VCaP (cell line): ENCODE measurements at regions not wholly inside any gene's neighbourhood (a gene's known extent, or its start where the extent isn't known, plus 50 kb on each side); places are given as distances from the start of the nearest gene placed in this dataset.
"Not testable (repeated sequence)": the region's sequence is repeated elsewhere in the genome, so short reads cannot be mapped to it uniquely, and the experiment has no call there.

Experiments used
- H3K27ac ChIP-seq: fragments of 450-650 bp; 2 replicates; pipeline ENCODE4 v1.5.1; 2017
- TF ChIP-seq, protein P1 (sequence below): fragments of 450-650 bp; conservative IDR thresholded peaks from 2 replicates; pipeline ENCODE4 v1.5.1; 2017; ENCODE audit warnings: mild to moderate bottlenecking, moderate library complexity

DNA sequence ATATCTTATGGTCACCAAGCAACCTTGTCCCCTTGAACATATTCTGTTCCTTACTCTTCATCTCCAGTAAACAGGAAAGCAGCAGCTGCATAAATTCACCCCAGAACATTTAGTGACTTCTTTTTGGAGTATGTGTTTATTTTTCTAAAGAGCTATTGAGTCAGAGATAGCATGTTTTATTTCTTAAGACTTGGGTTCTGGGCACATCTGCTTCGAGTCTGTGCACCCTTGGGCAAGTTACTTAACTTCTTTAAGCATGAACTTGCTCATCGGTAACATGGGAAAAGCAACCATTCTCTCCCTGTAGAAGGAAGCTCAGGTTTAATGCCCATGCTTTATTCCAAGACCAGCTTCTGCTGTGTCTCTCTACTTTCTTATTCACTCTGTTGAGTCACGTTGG, 309.3 kb upstream of the MEX3C start:
- TF ChIP-seq, protein P1, sequence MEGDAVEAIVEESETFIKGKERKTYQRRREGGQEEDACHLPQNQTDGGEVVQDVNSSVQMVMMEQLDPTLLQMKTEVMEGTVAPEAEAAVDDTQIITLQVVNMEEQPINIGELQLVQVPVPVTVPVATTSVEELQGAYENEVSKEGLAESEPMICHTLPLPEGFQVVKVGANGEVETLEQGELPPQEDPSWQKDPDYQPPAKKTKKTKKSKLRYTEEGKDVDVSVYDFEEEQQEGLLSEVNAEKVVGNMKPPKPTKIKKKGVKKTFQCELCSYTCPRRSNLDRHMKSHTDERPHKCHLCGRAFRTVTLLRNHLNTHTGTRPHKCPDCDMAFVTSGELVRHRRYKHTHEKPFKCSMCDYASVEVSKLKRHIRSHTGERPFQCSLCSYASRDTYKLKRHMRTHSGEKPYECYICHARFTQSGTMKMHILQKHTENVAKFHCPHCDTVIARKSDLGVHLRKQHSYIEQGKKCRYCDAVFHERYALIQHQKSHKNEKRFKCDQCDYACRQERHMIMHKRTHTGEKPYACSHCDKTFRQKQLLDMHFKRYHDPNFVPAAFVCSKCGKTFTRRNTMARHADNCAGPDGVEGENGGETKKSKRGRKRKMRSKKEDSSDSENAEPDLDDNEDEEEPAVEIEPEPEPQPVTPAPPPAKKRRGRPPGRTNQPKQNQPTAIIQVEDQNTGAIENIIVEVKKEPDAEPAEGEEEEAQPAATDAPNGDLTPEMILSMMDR = no peak

DNA sequence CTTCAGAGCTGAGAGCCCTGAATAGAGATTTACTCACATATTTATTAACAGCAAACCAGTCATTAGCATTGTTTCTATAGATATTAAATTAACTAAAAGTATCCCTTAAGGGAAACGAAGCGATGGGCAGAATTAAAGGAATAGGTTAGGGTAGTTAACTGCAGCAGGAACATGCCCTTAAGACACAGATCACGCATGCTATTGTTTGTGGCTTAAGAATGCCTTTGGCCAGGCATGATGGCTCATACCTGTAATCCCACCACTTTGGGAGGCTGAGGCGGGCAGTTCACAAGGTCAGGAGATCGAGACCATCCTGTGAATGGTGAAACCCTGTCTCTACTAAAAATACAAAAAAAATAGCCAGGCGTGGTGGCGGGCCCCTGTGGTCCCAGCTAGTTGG, 310.9 kb upstream of the MEX3C start:
- H3K27ac ChIP-seq = not testable (repeated sequence)

More for the DNA sequence above, 309.3 kb upstream of the MEX3C start:
- no peak overlapping the region for H3K27ac ChIP-seq

DNA sequence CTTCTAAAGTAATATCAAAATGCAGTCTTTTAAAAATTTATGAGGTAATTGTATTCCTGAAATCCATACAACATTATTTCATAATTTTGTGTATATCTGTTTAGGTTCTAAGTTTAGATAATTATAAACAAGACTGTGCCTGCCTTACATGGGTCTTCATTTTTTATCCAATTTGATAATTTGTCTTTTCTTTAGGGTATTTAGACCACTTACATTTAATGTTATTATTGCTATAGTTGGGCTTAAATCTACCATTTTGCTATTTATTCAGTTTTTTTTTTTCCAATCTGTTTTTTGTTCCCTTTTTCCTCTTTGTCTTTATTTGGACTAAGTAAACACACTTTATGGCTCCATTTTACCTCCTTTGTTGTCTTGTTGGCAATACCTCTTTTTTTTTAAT, 312.5 kb upstream of the MEX3C start:
- no peak overlapping the region for H3K27ac ChIP-seq
- TF ChIP-seq, protein P1 = no peak

DNA sequence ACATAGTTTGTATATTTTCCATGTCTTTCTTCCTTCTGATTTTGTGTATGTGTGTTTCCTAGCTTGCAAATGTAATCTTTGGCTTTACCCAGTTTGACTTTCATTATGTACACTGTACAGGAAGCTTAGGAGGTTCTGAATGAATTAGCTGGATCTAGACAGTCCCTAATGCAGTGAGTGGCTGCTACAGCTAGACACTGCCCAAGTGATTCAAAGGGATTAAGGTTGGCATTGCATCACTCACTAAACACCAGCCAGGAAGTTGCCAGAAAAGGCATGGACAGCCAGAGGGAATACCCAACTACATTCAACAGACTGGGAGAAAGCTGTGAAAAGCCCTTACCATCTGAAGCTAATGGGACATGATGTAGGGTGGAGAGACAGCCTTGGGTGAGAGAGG, 316.0 kb upstream of the MEX3C start:
- H3K27ac ChIP-seq = no peak overlapping the region
- TF ChIP-seq, protein P1 = no peak

DNA sequence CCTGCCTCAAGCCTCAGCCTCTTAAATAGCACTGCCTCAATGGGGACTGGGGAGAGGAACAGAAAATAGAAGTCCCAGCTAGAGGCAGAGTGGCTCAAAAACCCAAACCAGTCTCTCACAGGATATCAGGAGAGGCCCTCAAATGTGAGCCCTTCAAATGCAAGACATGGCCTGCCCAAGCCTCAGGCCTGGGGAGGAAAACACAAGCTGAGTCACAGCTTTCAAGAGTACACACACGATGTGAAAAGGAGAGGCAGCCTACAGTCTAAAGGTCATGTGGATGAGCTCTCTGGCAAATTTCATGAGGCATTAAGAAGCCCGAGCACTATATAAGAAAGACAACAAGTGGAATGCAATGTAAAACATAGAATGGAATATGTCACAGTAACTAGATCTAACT, 316.6 kb upstream of the MEX3C start:
- H3K27ac ChIP-seq = no peak overlapping the region
- TF ChIP-seq, protein P1 = no peak

DNA sequence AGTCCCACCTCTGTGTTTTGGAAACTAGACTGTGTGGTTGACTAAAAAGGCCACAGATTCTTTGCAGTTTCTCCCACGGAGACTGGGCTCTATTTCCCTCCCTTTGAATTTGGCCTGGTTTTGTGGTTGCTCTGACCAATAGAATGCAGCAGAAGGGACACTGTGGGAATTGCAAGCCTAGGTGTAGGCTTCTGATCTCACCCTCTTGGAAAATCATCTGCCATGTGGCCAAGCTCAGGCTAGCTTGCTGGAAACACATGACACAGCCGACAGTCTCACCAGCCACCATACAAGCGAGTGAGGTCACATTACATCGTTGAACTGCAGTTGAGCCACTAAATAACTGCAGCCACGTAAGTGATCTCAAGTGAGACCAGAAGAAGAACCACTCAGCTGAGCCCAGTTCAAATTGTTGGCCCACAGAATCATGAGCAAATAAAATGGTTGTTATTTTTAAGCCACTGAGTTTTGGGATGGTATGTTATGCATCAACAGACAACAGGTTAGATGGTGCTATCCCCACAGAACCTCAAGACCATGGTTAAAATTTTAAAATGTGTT, 319.1 kb upstream of the MEX3C start:
- H3K27ac ChIP-seq = no peak overlapping the region
- TF ChIP-seq, protein P1 = no peak

DNA sequence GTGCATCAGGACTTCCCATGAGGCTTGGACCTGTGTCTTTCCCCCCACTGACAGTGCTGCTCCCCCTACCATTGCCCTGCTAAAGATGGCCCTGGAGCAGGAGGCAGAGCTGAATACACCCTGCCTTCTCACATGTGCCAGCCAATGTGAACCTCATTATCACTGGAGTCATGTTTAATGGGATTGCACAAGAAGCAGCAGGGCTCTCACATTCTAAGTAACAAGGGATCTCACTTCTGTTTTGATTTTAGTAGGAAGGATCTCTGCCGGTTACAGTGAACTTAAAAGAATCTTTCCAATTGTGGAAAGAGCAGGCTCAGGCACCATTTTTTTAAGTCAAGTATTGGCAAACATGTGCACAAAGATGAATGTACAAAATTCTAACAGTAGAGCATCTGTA, 322.1 kb upstream of the MEX3C start:
- TF ChIP-seq, protein P1 = no peak
- H3K27ac ChIP-seq = no peak overlapping the region

DNA sequence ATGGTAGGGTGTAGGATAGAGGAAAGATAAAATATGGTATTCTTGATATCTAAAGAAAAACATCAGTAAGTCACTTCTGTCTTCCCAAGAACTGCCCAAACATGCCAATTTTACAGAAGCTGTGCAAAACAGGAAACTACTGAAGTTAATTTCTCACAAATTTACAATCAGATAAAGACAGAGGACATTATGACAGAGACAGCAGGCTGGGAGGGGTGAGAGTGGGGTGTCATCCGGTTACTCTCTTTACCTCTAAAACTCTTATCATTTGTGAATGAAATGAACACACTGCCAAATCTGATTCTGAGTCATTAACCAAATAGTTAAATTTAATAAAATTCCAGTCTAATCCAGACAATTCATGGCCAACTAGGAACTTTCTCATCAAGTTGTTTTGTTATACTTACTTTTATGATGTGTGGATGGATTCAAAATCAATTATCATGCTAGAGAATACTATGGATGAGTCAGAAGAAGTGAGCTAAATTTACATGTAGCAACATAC, 323.2 kb upstream of the MEX3C start:
- no peak overlapping the region for H3K27ac ChIP-seq
- TF ChIP-seq, protein P1 = no peak
